GM23338 (cell line): ENCODE measurements at regions not wholly inside any gene's neighbourhood (a gene's known extent, or its start where the extent isn't known, plus 50 kb on each side); places are given as distances from the start of the nearest gene placed in this dataset.

Experiments used
- ATAC-seq: fragments of 200-7000 bp; cut with Tn5 transposase; 3 replicates; pipeline ENCODE4 v1.9.1; 2020
- DNase-seq: peaks from one replicate; pipeline ENCODE4 v3.0.0-alpha.2; 2015; ENCODE audit warnings: low spot score
- H2AFZ ChIP-seq: fragments of 200-600 bp; sonication (generic); 2 replicates; pipeline ENCODE4 v1.8.0; 2016; ENCODE audit warnings: antibody characterized with exemption, mild to moderate bottlenecking, moderate library complexity
- H3F3A ChIP-seq: fragments of 200-600 bp; sonication (generic); replicated peaks from 2 replicates; pipeline ENCODE4 v1.8.0; 2017; ENCODE audit warnings: antibody characterized with exemption, mixed run types, low read depth
- H3K27ac ChIP-seq: fragments of 200-600 bp; sonication (generic); 2 replicates; pipeline ENCODE4 v1.6.1; 2016; ENCODE audit warnings: low read depth
- H3K27me3 ChIP-seq: fragments of 200-600 bp; sonication (generic); 2 replicates; pipeline ENCODE4 v1.8.0; 2016; ENCODE audit warnings: mild to moderate bottlenecking, mixed run types, moderate library complexity; ENCODE audit not compliant: insufficient read depth
- H3K36me3 ChIP-seq: fragments of 200-600 bp; sonication (generic); 2 replicates; pipeline ENCODE4 v1.8.0; 2016; ENCODE audit warnings: mild to moderate bottlenecking; ENCODE audit not compliant: insufficient read depth
- H3K4me1 ChIP-seq: fragments of 200-600 bp; sonication (generic); 2 replicates; pipeline ENCODE4 v1.8.0; 2016; ENCODE audit warnings: mild to moderate bottlenecking, moderate library complexity; ENCODE audit not compliant: insufficient read depth
- H3K4me2 ChIP-seq: fragments of 200-600 bp; sonication (generic); 2 replicates; pipeline ENCODE4 v1.7.1; 2017; ENCODE audit warnings: mixed run types
- H3K4me3 ChIP-seq: fragments of 200-600 bp; sonication (generic); 2 replicates; pipeline ENCODE4 v1.6.1; 2016; ENCODE audit warnings: mixed run types
- H3K79me2 ChIP-seq: fragments of 200-600 bp; sonication (generic); replicated peaks from 2 replicates; pipeline ENCODE4 v1.8.0; 2017; ENCODE audit warnings: mild to moderate bottlenecking; ENCODE audit not compliant: insufficient read depth
- H3K9me2 ChIP-seq: fragments of 200-600 bp; sonication (generic); 2 replicates; pipeline ENCODE4 v1.8.0; 2017; ENCODE audit not compliant: insufficient read depth
- H4K20me1 ChIP-seq: fragments of 200-600 bp; sonication (generic); replicated peaks from 2 replicates; pipeline ENCODE4 v1.8.0; 2017; ENCODE audit warnings: mild to moderate bottlenecking; ENCODE audit not compliant: insufficient read depth
- H3K27ac Mint-ChIP-seq: 2 replicates; pipeline ENCODE4 v1.8.0; 2020; ENCODE audit warnings: inconsistent platforms, mild to moderate bottlenecking, moderate library complexity, mixed read lengths
- H3K27me3 Mint-ChIP-seq: 3 replicates; pipeline ENCODE4 v1.8.0; 2022; ENCODE audit warnings: low read depth, mild to moderate bottlenecking, moderate library complexity, mixed read lengths, inconsistent platforms; ENCODE audit not compliant: insufficient read depth, poor library complexity
- H3K36me3 Mint-ChIP-seq: 3 replicates; pipeline ENCODE4 v1.8.0; 2021; ENCODE audit warnings: low read depth, mild to moderate bottlenecking, inconsistent platforms, moderate library complexity, mixed read lengths
- H3K4me1 Mint-ChIP-seq: 3 replicates; pipeline ENCODE4 v1.8.0; 2020; ENCODE audit warnings: mild to moderate bottlenecking, inconsistent platforms, mixed read lengths
- H3K4me3 Mint-ChIP-seq: 3 replicates; pipeline ENCODE4 v1.8.0; 2021; ENCODE audit warnings: moderate library complexity, mild to moderate bottlenecking, inconsistent platforms, mixed read lengths
- H3K9me3 Mint-ChIP-seq: 3 replicates; pipeline ENCODE4 v1.8.0; 2020; ENCODE audit warnings: moderate library complexity, mild to moderate bottlenecking, inconsistent platforms, mixed read lengths
- CREB1 ChIP-seq: fragments of 250-450 bp; sonication (Bioruptor Pico); IDR thresholded peaks from 2 replicates; pipeline ENCODE4 v1.5.0; 2020; ENCODE audit warnings: low read depth, mild to moderate bottlenecking, moderate library complexity
- CTCF ChIP-seq, 2 experiments: fragments of 200-600 bp in 1 of 2; sonication (generic) in 1 of 2; conservative IDR thresholded peaks; 2 replicates each; pipeline versions ENCODE4 v1.5.1 to v1.6.1; 2016 to 2017; ENCODE audit warnings: antibody characterized with exemption in 2 of 2, low read depth in 2 of 2, mild to moderate bottlenecking in 2 of 2, moderate library complexity in 1 of 2
- ETS1 ChIP-seq: IDR thresholded peaks from 2 replicates; pipeline ENCODE4 v1.6.1; 2016; ENCODE audit warnings: antibody characterized with exemption
- EZH2phosphoT487 ChIP-seq: fragments of 200-600 bp; sonication (generic); IDR thresholded peaks from one replicate; pipeline ENCODE4 v1.8.1; 2018; ENCODE audit warnings: antibody characterized with exemption; ENCODE audit not compliant: unreplicated experiment
- JUNB ChIP-seq: IDR thresholded peaks from one replicate; pipeline ENCODE4 v1.6.1; 2016; ENCODE audit warnings: antibody characterized with exemption; ENCODE audit not compliant: unreplicated experiment
- NANOG ChIP-seq: IDR thresholded peaks from 2 replicates; pipeline ENCODE4 v1.6.1; 2016; ENCODE audit warnings: antibody characterized with exemption, borderline replicate concordance
- POLR2AphosphoS5 ChIP-seq: IDR thresholded peaks from 2 replicates; pipeline ENCODE4 v1.6.1; 2016; ENCODE audit warnings: antibody characterized with exemption, low read depth
- REST ChIP-seq: IDR thresholded peaks from one replicate; pipeline ENCODE4 v1.6.1; 2018; ENCODE audit warnings: antibody characterized with exemption; ENCODE audit not compliant: unreplicated experiment
- ZNF114 ChIP-seq: fragments of 250-450 bp; sonication (Bioruptor Pico); IDR thresholded peaks from 2 replicates; pipeline ENCODE4 v1.5.0; 2020; ENCODE audit warnings: mild to moderate bottlenecking, moderate library complexity
- ZNF331 ChIP-seq: fragments of 250-450 bp; sonication (Bioruptor Pico); IDR thresholded peaks from 2 replicates; pipeline ENCODE4 v1.5.0; 2020; ENCODE audit warnings: low read depth, mild to moderate bottlenecking, moderate library complexity

- TF ChIP-seq REST (no peak), NANOG (no peak), CREB1 (CRISPR knock-in tag) (no peak)
These were observed 184.4 kb upstream of the PALMD start (continued) for GRCh38 chr1:99461499-99461898.

GRCh38 chr1:99464738-99465137, 181.2 kb upstream of the PALMD start:
- Mint-ChIP-seq H3K9me3 (no peaks in the 10 kb centered on the region), H3K4me3 (no peak overlapping the region), H3K27me3 (no peaks in the 10 kb centered on the region), H3K36me3 (no peaks in the 10 kb centered on the region), H3K27ac (no peak overlapping the region), H3K4me1 (peaks cover 4% of the 10 kb centered on the region; the same call in 2 of the 3 replicates)
- Histone ChIP-seq H3K4me2 (no peak overlapping the region), H3K79me2 (no peaks in the 10 kb centered on the region), H2AFZ (no peak overlapping the region; the same call in 1 of the 2 replicates), H3F3A (no peaks in the 10 kb centered on the region), H3K27me3 (no peaks in the 10 kb centered on the region), H3K9me2 (peaks cover 15% of the 10 kb centered on the region), H3K36me3 (no peaks in the 10 kb centered on the region), H4K20me1 (no peaks in the 10 kb centered on the region), H3K27ac (no peak overlapping the region), H3K4me3 (no peak overlapping the region), H3K4me1 (0 out of 2 replicates have a peak, but pooled peaks cover 4% of the 10 kb centered on the region)
- no peak for DNase-seq
- TF ChIP-seq EZH2phosphoT487 (no peak), ETS1 (no peak)
- ATAC-seq: no peak

GRCh38 chr1:99465176-99465900, 180.6 kb upstream of the PALMD start:
- H3K79me2 ChIP-seq: no peaks in the 10 kb centered on the region
- no peak for DNase-seq
- H3F3A ChIP-seq: no peaks in the 10 kb centered on the region
- H2AFZ ChIP-seq: no peak overlapping the region; the same call in 1 of the 2 replicates
- Mint-ChIP-seq H3K9me3 (no peaks in the 10 kb centered on the region), H3K4me3 (no peak overlapping the region), H3K27me3 (no peaks in the 10 kb centered on the region), H3K36me3 (no peaks in the 10 kb centered on the region), H3K27ac (no peak overlapping the region), H3K4me1 (peaks cover 5% of the 10 kb centered on the region; the same call in 2 of the 3 replicates)
- ATAC-seq: no peak
- H4K20me1 ChIP-seq: no peaks in the 10 kb centered on the region
- no peaks in the 10 kb centered on the region for H3K27me3 ChIP-seq
- H3K4me2 ChIP-seq: no peak overlapping the region
- no peak overlapping the region for H3K27ac ChIP-seq
- H3K9me2 ChIP-seq: peaks cover 15% of the 10 kb centered on the region
- H3K4me3 ChIP-seq: no peak overlapping the region
- H3K4me1 ChIP-seq: 0 out of 2 replicates have a peak, but pooled peaks cover 4% of the 10 kb centered on the region
- no peaks in the 10 kb centered on the region for H3K36me3 ChIP-seq
- TF ChIP-seq ETS1 (no peak), ZNF331 (CRISPR knock-in tag) (no peak), JUNB (no peak), EZH2phosphoT487 (no peak), ZNF114 (CRISPR knock-in tag) (no peak), REST (no peak), CTCF (conservative IDR thresholded peaks at IDR 0.05; ENCODE audit: low read depth in 2 of 2) (no peak), NANOG (no peak), CREB1 (CRISPR knock-in tag) (no peak), POLR2AphosphoS5 (no peak)
